ENCODE measurements at regions not wholly inside any gene's neighbourhood (a gene's known extent, or its start where the extent isn't known, plus 50 kb on each side); places are given as distances from the start of the nearest gene placed in this dataset.

DNA sequence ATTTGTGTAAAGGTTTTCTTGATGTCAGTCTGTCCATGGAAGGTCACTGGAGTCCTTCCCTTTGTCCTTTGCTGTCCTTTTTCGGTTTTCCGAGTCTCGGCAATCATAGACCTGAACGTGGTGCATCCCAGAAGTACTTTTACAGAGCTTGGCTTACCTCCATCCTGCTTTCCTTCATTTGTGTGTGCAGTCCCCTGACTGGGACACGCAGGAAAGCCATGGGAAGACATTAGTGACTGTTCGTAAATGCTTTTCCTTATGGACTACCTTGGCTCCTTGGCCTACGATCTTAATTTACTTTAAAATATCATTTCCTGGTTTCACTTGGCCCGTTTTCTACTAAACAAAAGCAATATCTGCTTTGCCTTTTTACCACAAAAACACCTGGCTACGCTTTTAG lies 328.4 kb upstream of the RARB start:
- no peak for DNase-seq (ENCODE audit: low read depth)

DNA sequence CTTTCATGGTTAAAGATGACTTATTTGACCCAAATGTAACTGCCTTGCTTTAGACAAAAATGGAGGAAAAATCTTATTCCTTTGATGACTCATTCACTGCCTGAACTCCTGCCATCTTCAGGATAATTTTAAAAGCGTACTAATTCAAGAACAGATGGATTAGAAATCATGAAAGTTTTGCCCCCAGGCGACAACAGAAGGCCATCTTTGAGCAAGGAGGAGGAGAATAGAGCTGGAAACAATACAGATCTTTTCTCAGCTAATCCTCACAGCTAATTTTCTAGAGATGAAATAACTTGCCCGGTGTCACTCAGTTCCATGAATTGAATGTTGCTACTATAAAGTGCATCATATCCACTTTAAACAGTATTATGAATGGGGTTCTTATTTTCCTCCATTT lies 324.7 kb upstream of the RARB start:
- no peak for DNase-seq (ENCODE audit: low read depth)

DNA sequence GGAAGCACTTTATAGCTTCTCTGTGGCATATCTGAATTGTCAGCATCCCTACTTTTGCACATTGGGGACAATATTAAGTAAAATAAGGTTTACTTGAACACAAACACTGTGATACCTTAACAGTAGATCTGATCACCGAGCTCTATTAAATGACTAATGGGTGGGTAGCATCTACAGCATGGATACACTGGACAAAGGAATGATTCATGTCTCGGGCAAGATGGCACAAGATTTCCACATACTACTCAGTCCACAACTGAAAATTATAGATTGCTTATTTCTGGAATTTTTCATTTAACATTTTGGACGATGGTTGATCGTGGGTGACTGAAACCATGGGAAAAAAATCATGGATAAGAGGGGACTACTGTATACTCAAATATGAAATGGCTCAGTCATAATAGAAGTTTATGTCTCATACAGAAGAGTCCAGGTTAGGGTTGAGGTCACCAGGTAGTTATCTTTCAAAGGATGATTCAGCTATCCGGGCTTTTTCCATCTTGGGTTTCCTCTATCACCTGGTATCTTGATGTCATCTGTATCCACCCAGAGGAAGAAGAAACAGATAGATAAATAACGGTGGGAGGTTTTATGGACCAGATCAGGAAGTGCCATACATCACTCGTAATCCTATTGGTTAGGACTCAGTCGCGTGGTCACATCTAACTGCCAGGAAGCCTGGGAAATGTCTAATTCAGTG lies 320.0 kb upstream of the RARB start:
- DNase-seq (ENCODE audit: low read depth) = no peak

DNA sequence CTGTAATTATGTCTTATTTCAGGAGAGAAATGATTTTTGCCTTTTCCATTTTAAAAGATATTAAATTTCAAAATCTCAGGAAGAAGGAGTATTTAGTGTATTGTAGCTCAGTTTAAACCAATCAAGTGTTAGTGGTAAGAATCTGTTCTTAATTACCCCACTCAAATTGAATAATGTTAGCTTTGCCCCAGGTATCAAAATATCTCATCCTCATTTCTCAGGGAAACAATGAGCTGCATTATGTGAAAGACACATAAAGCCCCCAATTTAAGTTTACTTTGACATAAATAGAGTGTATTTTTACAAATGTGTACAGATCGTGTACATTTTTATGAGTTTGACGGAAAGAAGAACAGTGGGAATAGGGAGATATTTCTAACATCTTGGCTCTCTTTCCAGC lies 317.4 kb upstream of the RARB start:
- DNase-seq (ENCODE audit: low read depth) = no peak

DNA sequence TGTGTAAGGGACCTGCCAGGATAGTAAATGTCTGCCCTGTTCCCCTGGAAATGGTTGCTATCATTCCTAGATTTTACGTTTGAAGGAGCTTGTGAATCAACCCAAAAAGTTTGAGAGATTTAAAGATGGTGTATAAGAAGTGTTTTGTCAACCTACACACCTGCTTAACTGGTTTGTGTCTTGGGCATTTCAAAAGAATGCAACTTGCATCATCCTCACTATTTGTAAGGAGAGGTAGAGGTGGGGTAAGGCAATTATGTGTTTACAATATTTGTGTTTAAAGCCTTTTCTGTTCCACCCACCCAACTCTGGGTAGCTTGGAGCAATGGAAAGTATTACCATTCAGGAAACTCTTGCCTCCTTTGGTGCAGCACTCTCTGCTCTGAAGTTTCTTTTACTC lies 314.2 kb upstream of the RARB start:
- no peak for DNase-seq (ENCODE audit: low read depth)

DNA sequence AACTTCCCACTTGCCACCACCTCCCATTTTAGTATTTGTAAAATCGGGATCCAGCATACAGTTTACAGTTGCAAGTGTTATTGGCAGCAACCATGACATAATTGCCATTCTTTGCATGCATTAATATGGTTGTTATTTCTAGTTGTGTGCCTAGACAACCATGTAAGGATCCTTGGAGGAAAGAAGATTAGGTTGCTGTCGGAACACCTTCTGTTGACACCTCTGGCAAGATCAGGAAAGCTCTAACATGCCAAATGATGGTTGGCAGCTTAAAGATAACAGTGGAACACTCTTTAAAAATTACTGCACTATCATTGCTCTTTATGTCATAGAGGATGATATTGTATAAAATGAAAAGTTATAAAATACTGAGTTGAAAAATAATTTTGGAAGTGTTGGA lies 313.5 kb upstream of the RARB start:
- no peak for DNase-seq (ENCODE audit: low read depth)

DNA sequence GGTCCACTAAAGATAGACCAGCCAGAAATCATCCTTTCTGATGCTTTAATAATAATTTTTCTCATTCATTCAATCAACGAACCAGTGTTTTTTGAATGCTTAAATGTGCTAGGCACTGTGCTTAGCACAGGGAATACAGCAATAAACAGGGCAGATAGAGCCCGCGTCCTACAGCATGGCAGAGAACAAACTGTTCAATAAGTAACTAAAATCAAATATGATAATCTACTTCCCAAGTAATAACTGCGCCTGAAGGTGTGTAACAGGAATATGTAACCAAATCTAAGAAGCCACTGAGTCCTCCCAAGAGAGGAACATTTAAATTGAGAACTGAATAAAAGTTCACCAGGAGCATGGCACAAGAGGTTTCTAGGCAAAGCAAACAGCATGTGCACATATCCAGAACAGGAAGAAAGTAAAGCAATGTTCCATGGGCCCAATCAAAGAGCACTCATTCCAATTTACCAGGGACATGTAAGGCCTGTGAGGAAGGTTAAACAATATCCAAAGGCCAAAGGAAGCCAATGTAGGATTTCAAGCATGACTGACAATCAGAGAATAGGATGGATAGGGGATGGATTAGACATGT lies 311.0 kb upstream of the RARB start:
- no peak for DNase-seq (ENCODE audit: low read depth)

DNA sequence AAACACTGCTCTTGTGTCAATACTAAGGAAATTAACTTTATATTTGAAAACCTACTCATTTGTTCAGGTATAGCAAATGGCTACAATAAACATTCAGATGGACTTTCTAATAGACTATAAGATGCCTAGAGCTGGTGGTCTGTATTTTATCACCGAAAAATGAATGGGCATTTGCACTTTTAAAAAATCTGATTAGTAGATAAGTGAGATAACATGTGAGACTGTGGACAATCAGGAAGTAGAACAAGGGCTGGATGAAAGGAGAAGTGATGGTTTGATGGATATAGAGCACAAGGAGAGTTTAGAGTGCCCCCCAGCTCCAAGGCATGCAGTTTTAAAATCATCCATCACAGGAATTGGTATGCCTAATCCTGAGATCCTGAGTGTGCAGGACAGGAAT lies 308.4 kb upstream of the RARB start:
- no peak for DNase-seq (ENCODE audit: low read depth)

DNA sequence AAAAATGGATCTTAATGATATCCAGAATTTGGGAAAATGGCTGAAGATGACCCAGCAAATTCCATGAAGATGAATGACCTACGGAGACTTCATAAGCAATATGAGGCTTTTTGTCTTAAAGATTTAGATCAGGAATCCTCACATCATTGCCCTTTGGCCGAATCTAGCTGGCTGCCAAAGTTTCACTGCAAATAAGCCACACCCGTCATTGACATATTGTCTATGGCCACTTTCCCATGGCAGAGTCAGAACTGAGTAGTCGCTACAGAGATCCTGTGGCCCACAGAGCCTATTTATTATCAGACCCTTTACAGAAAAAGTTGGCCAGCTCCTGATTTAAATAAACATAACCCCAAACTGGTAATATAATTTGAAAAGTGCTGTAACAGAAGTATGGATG lies 307.4 kb upstream of the RARB start:
- DNase-seq (ENCODE audit: low read depth) = no peak

DNA sequence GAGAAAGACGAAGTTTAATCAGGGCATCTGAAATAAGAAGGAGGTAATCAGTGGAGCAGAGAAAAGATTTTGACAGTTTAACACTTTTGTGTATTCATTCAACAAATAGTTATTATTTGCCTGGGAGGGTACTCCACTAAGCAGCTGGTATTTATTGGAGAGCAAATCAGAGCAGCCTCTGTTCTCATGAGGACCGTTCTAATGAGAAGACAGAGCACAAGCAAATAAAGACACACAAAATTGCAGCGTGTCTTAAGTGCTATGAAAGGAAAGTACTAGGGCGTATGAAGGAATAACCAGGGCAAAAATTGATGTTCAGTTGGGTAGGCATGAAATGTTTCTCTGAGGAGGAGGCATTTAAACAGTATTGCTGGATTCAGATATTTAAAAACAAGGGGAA lies 302.9 kb upstream of the RARB start:
- DNase-seq (ENCODE audit: low read depth) = no peak

DNA sequence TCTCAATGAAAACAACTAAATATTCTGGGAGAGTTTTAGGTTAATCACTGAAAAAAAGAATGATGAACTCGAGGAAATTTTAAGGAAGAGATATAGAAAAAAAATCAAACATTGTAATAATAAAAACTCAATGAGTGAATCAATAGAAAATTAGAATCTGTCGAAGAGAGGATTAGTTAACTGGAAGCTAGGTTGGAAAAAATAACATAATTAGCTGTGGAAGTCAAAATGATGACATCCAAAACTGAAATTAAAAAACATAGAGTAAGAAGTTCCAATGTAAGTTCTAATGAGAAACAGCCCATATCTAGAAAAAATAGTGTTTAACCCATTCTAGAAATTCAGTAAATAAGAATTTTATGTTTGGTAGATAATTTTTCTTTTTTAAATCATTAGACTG lies 299.3 kb upstream of the RARB start:
- DNase-seq (ENCODE audit: low read depth) = no peak

DNA sequence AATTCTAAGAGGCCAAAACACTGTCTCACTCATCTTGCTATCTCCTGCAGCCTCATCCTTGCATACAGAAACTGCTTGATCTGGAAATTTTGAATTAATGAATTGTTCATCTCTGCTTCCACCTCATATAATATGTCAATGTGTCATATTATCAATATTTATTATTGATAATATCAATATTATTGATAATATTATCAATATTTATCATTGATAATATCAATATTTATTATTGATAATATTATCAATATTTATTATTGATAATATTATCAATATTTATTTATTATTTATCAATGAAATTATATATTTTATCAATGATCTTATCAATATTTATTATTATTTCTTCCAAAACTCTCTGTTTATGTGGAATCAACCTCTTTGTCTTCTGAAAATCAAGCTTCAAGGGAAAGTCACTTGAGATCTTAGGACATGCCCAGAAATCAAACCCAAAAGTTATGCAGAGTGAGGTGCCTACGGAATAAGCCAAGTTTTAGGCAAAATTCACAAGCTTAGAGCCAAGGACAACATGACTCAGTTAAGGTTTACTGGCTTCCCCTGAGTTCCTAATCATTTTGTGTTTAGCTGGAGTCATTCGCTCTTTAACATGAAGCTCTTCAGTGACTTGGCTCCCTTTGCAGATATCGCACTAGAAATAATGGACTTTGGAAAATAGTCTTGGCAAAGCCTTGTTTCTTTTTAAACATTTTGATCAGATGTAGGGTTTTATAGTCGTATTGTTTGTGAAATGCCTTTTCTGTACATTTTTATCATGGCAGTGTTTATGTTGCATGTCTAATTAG lies 297.1 kb upstream of the RARB start:
- no peak for DNase-seq (ENCODE audit: low read depth)

DNA sequence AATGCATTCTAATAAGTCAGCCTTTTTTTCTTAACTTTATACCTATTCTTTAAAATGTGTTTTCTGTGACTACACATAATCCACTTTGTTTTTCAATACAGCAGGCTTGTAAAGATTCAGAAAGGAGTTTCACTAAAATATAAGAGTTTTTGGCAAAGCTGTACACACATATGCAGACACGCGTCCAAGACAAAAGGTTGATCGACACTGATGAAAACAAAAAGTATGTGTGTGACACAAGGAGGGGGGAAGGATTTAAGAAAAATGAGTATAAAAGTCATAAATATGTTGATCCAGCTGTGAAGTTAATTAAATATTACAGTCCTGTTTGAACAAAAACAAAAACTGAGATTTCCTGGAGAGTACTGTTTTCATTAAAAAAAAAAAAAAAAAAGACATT lies 294.5 kb upstream of the RARB start:
- DNase-seq (ENCODE audit: low read depth) = no peak

DNA sequence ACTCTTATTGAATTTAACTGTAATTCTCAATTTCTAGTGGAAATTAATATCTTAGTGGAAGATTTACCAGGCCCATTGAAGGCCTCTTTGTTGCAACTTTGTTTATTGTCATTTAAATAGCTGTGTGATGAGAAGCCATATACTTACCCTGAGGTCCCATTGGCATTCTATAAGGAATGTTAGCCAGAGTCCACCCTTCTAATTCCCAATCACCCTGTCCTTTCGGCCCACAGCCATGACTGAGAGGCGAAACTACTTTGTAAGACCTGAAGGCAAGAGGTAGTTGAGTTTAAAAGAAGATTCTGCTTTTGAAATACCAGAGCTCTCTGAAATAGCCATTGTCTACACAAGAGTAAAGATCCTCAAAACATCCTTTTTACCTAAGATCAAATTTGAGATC lies 290.5 kb upstream of the RARB start:
- DNase-seq (ENCODE audit: low read depth) = no peak

DNA sequence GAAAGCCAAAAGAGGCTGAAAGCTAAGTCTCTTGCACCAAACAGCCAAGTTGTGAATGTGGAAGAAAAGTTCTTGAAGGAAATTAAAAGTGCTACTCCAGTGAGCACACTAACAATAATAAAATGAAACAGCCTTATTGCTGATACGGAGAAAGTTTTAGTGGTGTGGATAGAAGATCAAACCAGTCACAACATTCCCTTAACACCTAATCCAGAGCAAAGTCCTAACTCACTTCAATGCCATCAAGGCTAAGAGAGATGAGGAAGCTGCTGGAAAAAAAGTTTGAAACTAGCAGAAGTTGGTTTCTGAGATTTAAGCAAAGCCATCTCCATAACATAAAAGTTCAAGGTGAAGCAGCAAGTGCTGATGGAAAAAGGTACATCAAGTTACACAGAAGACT lies 288.8 kb upstream of the RARB start:
- DNase-seq (ENCODE audit: low read depth) = no peak

DNA sequence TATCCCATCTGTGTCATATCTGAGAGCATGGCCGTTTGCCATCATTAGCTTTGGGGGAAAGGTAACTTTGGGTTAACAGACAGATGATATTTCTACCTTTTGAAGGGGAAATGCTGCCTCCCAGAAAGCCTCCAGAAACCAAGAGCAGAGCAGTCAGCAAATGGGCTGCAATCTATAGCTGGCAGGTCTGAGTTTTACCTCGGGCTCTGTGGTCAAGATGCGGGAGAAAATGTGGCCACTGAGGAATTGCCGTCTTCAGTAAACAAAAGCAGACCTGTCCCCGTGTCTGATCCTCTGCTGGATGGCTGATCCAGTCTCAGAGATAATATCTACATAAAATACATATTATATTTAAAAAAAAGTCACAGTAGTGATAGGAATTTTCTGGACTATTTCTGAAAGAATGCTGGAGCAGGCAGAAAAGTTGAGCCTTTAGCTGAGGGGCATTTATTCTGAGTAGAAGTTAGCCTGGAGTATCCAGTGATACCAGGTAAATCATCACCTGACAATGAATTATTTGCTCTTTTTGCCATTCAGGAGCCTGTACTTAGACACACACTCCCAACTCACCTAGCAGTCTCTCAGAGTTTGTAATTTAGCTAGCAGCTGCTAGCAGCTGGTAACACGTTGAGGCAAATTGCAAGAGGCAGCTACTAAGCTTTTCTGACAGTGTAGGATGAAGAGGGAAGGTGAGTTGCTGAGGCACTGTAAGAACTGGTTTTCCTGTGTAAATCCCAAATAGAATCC lies 285.3 kb upstream of the RARB start:
- DNase-seq (ENCODE audit: low read depth) = no peak

DNA sequence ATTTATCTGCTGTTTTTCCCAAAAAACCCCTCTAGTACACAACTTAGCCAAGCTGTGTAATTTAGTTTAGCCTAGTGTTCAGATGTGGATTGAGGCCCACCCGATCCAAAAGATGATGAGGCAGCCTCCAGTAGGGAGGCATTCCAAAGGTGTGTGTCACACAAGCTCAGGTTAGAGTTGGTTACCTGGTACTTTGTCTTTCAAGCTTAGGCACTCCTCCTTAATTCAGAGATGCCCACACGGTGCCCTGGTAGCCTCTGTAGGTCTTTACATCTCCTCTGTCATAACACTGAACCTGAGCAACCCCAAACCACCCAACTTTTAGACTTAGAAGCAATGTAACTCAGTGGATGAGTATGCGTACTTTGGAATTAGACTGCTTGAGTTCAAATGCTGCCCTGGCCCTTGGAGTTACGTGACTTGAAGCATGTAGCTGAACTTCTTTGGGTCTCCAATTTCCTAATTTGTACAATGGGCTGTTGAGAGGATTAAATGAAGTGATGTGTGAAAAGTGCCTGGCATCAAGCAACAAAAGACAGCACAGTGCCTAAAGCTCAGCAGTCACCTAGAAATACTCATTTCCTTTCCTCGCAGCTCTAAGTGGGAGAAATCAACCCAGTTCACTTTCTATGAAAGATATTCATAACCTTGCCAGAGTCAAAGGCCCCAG lies 284.6 kb upstream of the RARB start:
- no peak for DNase-seq (ENCODE audit: low read depth)

DNA sequence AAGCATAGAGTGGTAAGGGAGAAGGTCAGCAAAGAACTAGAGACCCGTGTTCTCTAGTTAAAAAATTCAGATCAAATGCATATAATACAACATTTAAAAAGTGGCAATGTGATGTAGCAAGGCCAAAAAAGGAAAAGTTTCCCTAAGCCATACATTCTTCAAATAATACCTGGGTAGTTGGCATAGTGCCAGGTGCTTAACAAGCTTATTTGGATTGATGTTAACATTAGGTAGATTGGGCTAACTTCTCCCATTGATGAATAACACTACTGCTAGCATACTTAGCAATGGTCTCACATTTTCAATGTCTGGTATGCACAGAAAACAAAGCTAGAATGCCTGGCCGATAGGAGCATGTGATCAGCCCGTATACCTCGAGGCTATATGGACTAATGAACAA lies 283.6 kb upstream of the RARB start:
- DNase-seq (ENCODE audit: low read depth) = no peak

DNA sequence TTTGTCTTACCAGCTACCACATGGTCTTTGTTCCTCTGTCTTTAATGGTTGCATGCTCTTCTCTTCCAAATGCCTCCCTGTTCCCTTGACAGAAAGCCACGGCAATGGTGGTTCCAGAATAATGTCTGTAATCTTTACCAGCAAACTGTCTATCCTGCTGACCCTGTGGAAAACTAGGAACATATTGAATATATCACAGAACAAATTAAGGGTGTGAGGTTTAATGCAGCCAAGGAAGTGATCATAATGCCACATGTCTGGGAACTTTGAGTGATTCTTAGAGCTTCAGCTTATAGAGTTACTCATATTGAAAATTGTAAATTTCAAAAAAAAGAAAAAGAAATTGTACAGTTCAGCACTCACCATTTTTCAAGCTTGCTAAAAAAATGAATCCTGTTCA lies 282.9 kb upstream of the RARB start:
- no peak for DNase-seq (ENCODE audit: low read depth)

DNA sequence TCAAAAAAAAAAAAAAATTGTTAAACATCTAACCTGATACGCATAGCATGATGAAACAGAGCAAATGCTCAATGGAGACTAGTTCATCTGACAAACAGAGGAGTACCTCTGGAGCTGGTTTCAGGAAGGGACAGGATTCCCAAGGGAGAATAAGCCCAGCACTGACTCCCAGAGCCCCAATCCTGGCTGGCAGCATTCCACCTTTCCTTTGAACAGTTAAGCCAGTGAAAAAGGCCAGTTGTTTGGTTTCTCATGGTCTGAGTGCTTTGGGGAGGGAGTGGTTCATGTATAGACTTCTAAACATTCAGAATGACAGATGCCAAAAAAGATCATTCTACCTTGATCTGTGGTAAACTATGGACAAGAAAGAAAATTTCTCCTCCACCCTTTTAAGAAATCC lies 277.9 kb upstream of the RARB start:
- no peak for DNase-seq (ENCODE audit: low read depth)

DNA sequence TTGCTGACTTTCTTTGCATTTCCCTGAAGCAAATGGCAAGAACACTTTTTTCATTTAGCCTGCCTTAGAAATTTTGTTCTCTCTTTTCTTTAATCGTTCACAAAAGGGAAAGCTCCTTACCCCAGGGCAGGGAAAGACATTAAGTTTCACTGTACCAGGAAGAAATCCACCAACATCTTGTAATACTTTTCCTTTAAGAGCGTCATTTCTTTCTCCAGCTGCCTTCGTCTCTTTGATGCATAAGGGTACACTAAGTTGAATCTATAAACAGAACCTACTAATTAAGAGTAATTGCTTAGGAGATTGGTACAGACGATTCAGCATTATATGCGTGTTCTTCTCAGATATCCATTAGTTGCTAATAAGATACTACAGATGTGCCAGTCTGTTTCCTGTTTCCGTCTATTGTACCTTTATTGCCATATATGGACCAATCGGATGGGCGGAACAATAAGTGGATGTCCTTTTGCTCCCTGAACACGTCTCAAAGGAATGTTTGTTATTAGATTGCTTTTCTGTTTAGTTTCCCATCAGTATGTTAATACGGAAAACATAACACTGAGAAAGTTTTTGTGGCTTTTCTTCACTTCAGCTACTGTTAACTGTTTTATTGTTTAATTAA lies 276.7 kb upstream of the RARB start:
- no peak for DNase-seq (ENCODE audit: low read depth)

DNA sequence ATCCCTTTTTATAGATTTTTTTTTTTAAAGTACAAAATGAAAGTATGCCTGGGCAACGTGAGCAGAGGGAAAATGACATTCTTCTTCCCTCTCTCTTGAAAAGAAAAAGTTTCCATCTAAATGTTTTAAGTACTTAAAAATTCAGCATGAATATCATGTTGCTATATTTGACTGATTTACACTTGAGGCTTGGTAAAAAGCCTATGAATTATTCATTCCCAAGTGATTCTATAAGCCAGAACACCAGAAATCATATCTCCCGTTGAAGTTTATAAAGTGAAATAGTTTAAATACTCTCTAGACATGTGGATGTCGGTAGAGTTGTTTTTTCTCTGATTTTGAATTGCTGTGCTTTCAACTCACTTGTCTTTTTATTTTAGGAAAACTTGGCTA lies 276.2 kb upstream of the RARB start:
- DNase-seq (ENCODE audit: low read depth) = no peak

Measured in amniotic epithelial cell (primary cell).